Smooth muscle cell (in vitro differentiated cells): ENCODE measurements at regions not wholly inside any gene's neighbourhood (a gene's known extent, or its start where the extent isn't known, plus 50 kb on each side); places are given as distances from the start of the nearest gene placed in this dataset.

Experiments used
- DNase-seq: peaks from one replicate; lab custom pipeline; 2025; ENCODE audit not compliant: unreplicated experiment; lab: John Stamatoyannopoulos, UW
- H2AFZ ChIP-seq: fragments of 200-600 bp; sonication (generic); 2 replicates; pipeline ENCODE4 v1.6.0; 2016; ENCODE audit warnings: antibody characterized with exemption, low read depth, mild to moderate bottlenecking
- H3F3A ChIP-seq: fragments of 200-600 bp; sonication (generic); 2 replicates; pipeline ENCODE4 v1.6.0; 2017; ENCODE audit warnings: antibody characterized with exemption, low read depth
- H3K27ac ChIP-seq: fragments of 200-600 bp; sonication (generic); 2 replicates; pipeline ENCODE4 v1.5.1; 2016; ENCODE audit warnings: low read depth, mild to moderate bottlenecking
- H3K27me3 ChIP-seq: fragments of 200-600 bp; sonication (generic); 2 replicates; pipeline ENCODE4 v1.6.1; 2016; ENCODE audit warnings: low read depth, mild to moderate bottlenecking
- H3K36me3 ChIP-seq: fragments of 200-600 bp; sonication (generic); 2 replicates; pipeline ENCODE4 v1.5.1; 2016; ENCODE audit warnings: low read depth
- H3K4me1 ChIP-seq: fragments of 200-600 bp; sonication (generic); 2 replicates; pipeline ENCODE4 v1.5.1; 2016; ENCODE audit warnings: low read depth
- H3K4me2 ChIP-seq: fragments of 200-600 bp; sonication (generic); 2 replicates; pipeline ENCODE4 v1.6.0; 2016; ENCODE audit warnings: mild to moderate bottlenecking
- H3K4me3 ChIP-seq: fragments of 200-600 bp; sonication (generic); 2 replicates; pipeline ENCODE4 v1.5.1; 2016; ENCODE audit warnings: mild to moderate bottlenecking
- H3K79me2 ChIP-seq: fragments of 200-600 bp; sonication (generic); 2 replicates; pipeline ENCODE4 v1.6.0; 2016; ENCODE audit warnings: low read depth, mild to moderate bottlenecking
- H3K9ac ChIP-seq: fragments of 200-600 bp; sonication (generic); 2 replicates; pipeline ENCODE4 v1.6.0; 2016; ENCODE audit warnings: low read depth
- H3K9me3 ChIP-seq: fragments of 200-600 bp; sonication (generic); replicated peaks from 2 replicates; pipeline ENCODE4 v1.5.1; 2016; ENCODE audit warnings: low read depth
- H4K20me1 ChIP-seq: fragments of 200-600 bp; sonication (generic); 2 replicates; pipeline ENCODE4 v1.6.0; 2016; ENCODE audit warnings: low read depth
- CTCF ChIP-seq: fragments of 200-600 bp; sonication (generic); IDR thresholded peaks from 2 replicates; pipeline ENCODE4 v1.5.1; 2017; ENCODE audit warnings: borderline replicate concordance, mild to moderate bottlenecking, antibody characterized with exemption; ENCODE audit not compliant: insufficient read depth, poor library complexity, severe bottlenecking
- WGBS: methylation state at CpG from one replicate; pipeline ENCODE4 v1.1.7; 2016; ENCODE audit warnings: low lambda C conversion rate; 5-methylcytosine and 5-hydroxymethylcytosine counted together

- H3K9ac ChIP-seq: no peak overlapping the region
- TF ChIP-seq CTCF: peak; percentile 26
- H3K79me2 ChIP-seq: no peaks in the 10 kb centered on the region
- H2AFZ ChIP-seq: no peak overlapping the region
- no peaks in the 10 kb centered on the region for H4K20me1 ChIP-seq
- H3K9me3 ChIP-seq: no peaks in the 10 kb centered on the region
- H3K27ac ChIP-seq: no peak overlapping the region
- no peaks in the 10 kb centered on the region for H3F3A ChIP-seq
- H3K36me3 ChIP-seq: no peaks in the 10 kb centered on the region
- 60% methylated on average over 1 of the region's 1 CpG for WGBS
- H3K4me2 ChIP-seq: no peak overlapping the region
- H3K27me3 ChIP-seq: no peaks in the 10 kb centered on the region
- no peaks in the 10 kb centered on the region for H3K4me1 ChIP-seq
- H3K4me3 ChIP-seq: no peak overlapping the region
- DNase-seq: no peak
Observed at GRCh38 chr15:92277776-92278175, 115.9 kb upstream of the ST8SIA2 start.

- Histone ChIP-seq H3K27ac (no peak overlapping the region), H3K9me3 (no peaks in the 10 kb centered on the region), H3K36me3 (no peaks in the 10 kb centered on the region), H3K27me3 (peaks cover 3% of the 10 kb centered on the region), H3K79me2 (no peaks in the 10 kb centered on the region), H4K20me1 (no peaks in the 10 kb centered on the region), H3K9ac (no peak overlapping the region), H3K4me2 (no peak overlapping the region), H3K4me3 (no peak overlapping the region), H3K4me1 (no peaks in the 10 kb centered on the region), H3F3A (no peaks in the 10 kb centered on the region), H2AFZ (no peak overlapping the region)
- DNase-seq: no peak
- TF ChIP-seq CTCF: no peak
- 74% methylated on average over 2 of the region's 2 CpGs for WGBS
Observed at GRCh38 chr15:92283813-92284212, 109.9 kb upstream of the ST8SIA2 start.

- Histone ChIP-seq H2AFZ (no peak overlapping the region), H3F3A (no peaks in the 10 kb centered on the region), H4K20me1 (no peaks in the 10 kb centered on the region), H3K9me3 (no peaks in the 10 kb centered on the region), H3K4me1 (no peaks in the 10 kb centered on the region), H3K27ac (no peak overlapping the region), H3K27me3 (peaks cover 19% of the 10 kb centered on the region), H3K79me2 (no peaks in the 10 kb centered on the region), H3K36me3 (no peaks in the 10 kb centered on the region), H3K4me2 (no peak overlapping the region), H3K4me3 (no peak overlapping the region), H3K9ac (no peak overlapping the region)
- TF ChIP-seq CTCF: no peak
- WGBS: 90% methylated on average over 2 of the region's 2 CpGs
- DNase-seq: no peak
Observed at GRCh38 chr15:92288755-92289154, 104.9 kb upstream of the ST8SIA2 start.

- no peak overlapping the region for H3K9ac ChIP-seq
- 83% methylated on average over 4 of the region's 4 CpGs for WGBS
- no peak for TF ChIP-seq CTCF
Observed at GRCh38 chr15:92289733-92290132, 103.9 kb upstream of the ST8SIA2 start.

More at GRCh38 chr15:92289733-92290132, 103.9 kb upstream of the ST8SIA2 start:
- H3K36me3 ChIP-seq: no peaks in the 10 kb centered on the region
- peaks cover 19% of the 10 kb centered on the region for H3K27me3 ChIP-seq
- no peak overlapping the region for H3K4me2 ChIP-seq
- no peaks in the 10 kb centered on the region for H4K20me1 ChIP-seq
- H2AFZ ChIP-seq: no peak overlapping the region
- no peaks in the 10 kb centered on the region for H3K4me1 ChIP-seq
- no peaks in the 10 kb centered on the region for H3F3A ChIP-seq
- no peak for DNase-seq
- no peak overlapping the region for H3K27ac ChIP-seq
- no peaks in the 10 kb centered on the region for H3K9me3 ChIP-seq
- H3K79me2 ChIP-seq: no peaks in the 10 kb centered on the region
- H3K4me3 ChIP-seq: no peak overlapping the region
